Activated CD4-positive, alpha-beta memory T cell treated with anti-CD3 and anti-CD28 coated beads, Interleukin-2, amount 10 ng/mL, durations not matched to agents 7 days and 5 days (primary cell): ENCODE measurements at regions not wholly inside any gene's neighbourhood (a gene's known extent, or its start where the extent isn't known, plus 50 kb on each side); places are given as distances from the start of the nearest gene placed in this dataset.

Experiments
- CTCF ChIA-PET: fragments of 350-600 bp; sonication (Branson Sonifier 250); formaldehyde crosslinking; loops from one replicate; lab custom pipeline; 2021; ENCODE audit warnings: antibody characterized with exemption, inconsistent platforms; lab: Charles Lee
- POLR2A ChIA-PET: fragments of 350-600 bp; sonication (Branson Sonifier 250); formaldehyde crosslinking; loops from one replicate; lab custom pipeline; 2021; ENCODE audit warnings: antibody characterized with exemption; lab: Charles Lee
- DNase-seq: peaks from one replicate; pipeline ENCODE4 v3.0.0-alpha.2; 2020
- H3K27ac Mint-ChIP-seq: one replicate; pipeline ENCODE4 v1.8.0; 2021; ENCODE audit warnings: mild to moderate bottlenecking, mixed read lengths
- H3K27me3 Mint-ChIP-seq: one replicate; pipeline ENCODE4 v1.8.0; 2021; ENCODE audit warnings: mixed read lengths
- H3K36me3 Mint-ChIP-seq: one replicate; pipeline ENCODE4 v1.8.0; 2021; ENCODE audit warnings: low read depth, mixed read lengths
- H3K4me1 Mint-ChIP-seq: one replicate; pipeline ENCODE4 v1.8.0; 2021; ENCODE audit warnings: mixed read lengths
- H3K4me3 Mint-ChIP-seq: one replicate; pipeline ENCODE4 v1.8.0; 2021; ENCODE audit warnings: mild to moderate bottlenecking, mixed read lengths
- H3K9me3 Mint-ChIP-seq: one replicate; pipeline ENCODE4 v1.8.0; 2021; ENCODE audit warnings: mixed read lengths

GRCh38 chr21:35635261-35635660, 425.1 kb downstream of the SETD4 start:
- ChIA-PET POLR2A (no interaction called here), CTCF (no interaction called here)
- DNase-seq: no peak
- H3K27ac Mint-ChIP-seq: no peak overlapping the region
- H3K4me3 Mint-ChIP-seq: no peak overlapping the region
- no peaks in the 10 kb centered on the region for H3K9me3 Mint-ChIP-seq
- H3K27me3 Mint-ChIP-seq: peaks cover 14% of the 10 kb centered on the region
- no peaks in the 10 kb centered on the region for H3K4me1 Mint-ChIP-seq
- no peaks in the 10 kb centered on the region for H3K36me3 Mint-ChIP-seq

GRCh38 chr21:35633501-35633900, 426.8 kb downstream of the SETD4 start:
- CTCF ChIA-PET: no interaction called here
- no peak overlapping the region for H3K27ac Mint-ChIP-seq

GRCh38 chr21:35632711-35633110, 427.6 kb downstream of the SETD4 start:
- no peaks in the 10 kb centered on the region for H3K36me3 Mint-ChIP-seq
- no peaks in the 10 kb centered on the region for H3K4me1 Mint-ChIP-seq
- peaks cover 12% of the 10 kb centered on the region for H3K27me3 Mint-ChIP-seq
- H3K27ac Mint-ChIP-seq: no peak overlapping the region
- H3K9me3 Mint-ChIP-seq: no peaks in the 10 kb centered on the region
- ChIA-PET POLR2A (no interaction called here), CTCF (no interaction called here)
- no peak overlapping the region for H3K4me3 Mint-ChIP-seq
- no peak for DNase-seq

More at GRCh38 chr21:35633501-35633900, 426.8 kb downstream of the SETD4 start:
- DNase-seq: no peak
- Mint-ChIP-seq H3K27me3 (peaks cover 12% of the 10 kb centered on the region), H3K9me3 (no peaks in the 10 kb centered on the region), H3K4me3 (no peak overlapping the region), H3K36me3 (no peaks in the 10 kb centered on the region), H3K4me1 (no peaks in the 10 kb centered on the region)
- POLR2A ChIA-PET: no interaction called here

GRCh38 chr21:35628316-35628715, 432.0 kb downstream of the SETD4 start:
- no peak overlapping the region for H3K27ac Mint-ChIP-seq

GRCh38 chr21:35627462-35627861, 432.9 kb downstream of the SETD4 start:
- no peaks in the 10 kb centered on the region for H3K4me1 Mint-ChIP-seq
- ChIA-PET POLR2A (no interaction called here), CTCF (no interaction called here)
- no peak for DNase-seq
- no peak overlapping the region for H3K27ac Mint-ChIP-seq
- H3K9me3 Mint-ChIP-seq: no peaks in the 10 kb centered on the region
- no peaks in the 10 kb centered on the region for H3K36me3 Mint-ChIP-seq
- H3K4me3 Mint-ChIP-seq: no peak overlapping the region
- peaks cover 17% of the 10 kb centered on the region for H3K27me3 Mint-ChIP-seq

More at GRCh38 chr21:35628316-35628715, 432.0 kb downstream of the SETD4 start:
- ChIA-PET POLR2A (no interaction called here), CTCF (no interaction called here)
- H3K4me1 Mint-ChIP-seq: no peaks in the 10 kb centered on the region
- no peaks in the 10 kb centered on the region for H3K9me3 Mint-ChIP-seq
- no peak overlapping the region for H3K4me3 Mint-ChIP-seq
- DNase-seq: no peak
- peaks cover 19% of the 10 kb centered on the region for H3K27me3 Mint-ChIP-seq
- no peaks in the 10 kb centered on the region for H3K36me3 Mint-ChIP-seq

GRCh38 chr21:35625576-35625975, 434.8 kb downstream of the SETD4 start:
- ChIA-PET POLR2A (no interaction called here), CTCF (no interaction called here)
- no peak overlapping the region for H3K4me3 Mint-ChIP-seq
- H3K27me3 Mint-ChIP-seq: peaks cover 17% of the 10 kb centered on the region
- no peak overlapping the region for H3K27ac Mint-ChIP-seq
- no peak for DNase-seq
- no peaks in the 10 kb centered on the region for H3K4me1 Mint-ChIP-seq
- no peaks in the 10 kb centered on the region for H3K36me3 Mint-ChIP-seq
- no peaks in the 10 kb centered on the region for H3K9me3 Mint-ChIP-seq

GRCh38 chr21:35624901-35625300, 435.4 kb downstream of the SETD4 start:
- Mint-ChIP-seq H3K4me1 (no peaks in the 10 kb centered on the region), H3K27ac (no peak overlapping the region), H3K27me3 (peaks cover 17% of the 10 kb centered on the region), H3K4me3 (no peak overlapping the region), H3K9me3 (no peaks in the 10 kb centered on the region), H3K36me3 (no peaks in the 10 kb centered on the region)
- ChIA-PET CTCF (no interaction called here), POLR2A (no interaction called here)
- no peak for DNase-seq

- Mint-ChIP-seq H3K9me3 (no peaks in the 10 kb centered on the region), H3K27me3 (peaks cover 19% of the 10 kb centered on the region), H3K4me3 (no peak overlapping the region), H3K36me3 (no peaks in the 10 kb centered on the region), H3K27ac (no peak overlapping the region), H3K4me1 (no peaks in the 10 kb centered on the region)
- no peak for DNase-seq
- ChIA-PET POLR2A (no interaction called here), CTCF (interaction anchor here (0.5 kb wide), 1 partner anchor 765 kb away, joined by 5 read pairs; no protein-coding TSS in a partner anchor)
Measured at GRCh38 chr21:35622612-35623011, 437.7 kb downstream of the SETD4 start.

- POLR2A ChIA-PET: no interaction called here
- Mint-ChIP-seq H3K36me3 (no peaks in the 10 kb centered on the region), H3K27ac (no peak overlapping the region), H3K9me3 (no peaks in the 10 kb centered on the region), H3K4me3 (no peak overlapping the region), H3K4me1 (no peaks in the 10 kb centered on the region), H3K27me3 (peaks cover 26% of the 10 kb centered on the region)
- no peak for DNase-seq
- CTCF ChIA-PET: no interaction called here
Measured at GRCh38 chr21:35619184-35619583, 441.1 kb downstream of the SETD4 start.

- H3K27ac Mint-ChIP-seq: no peak overlapping the region
- CTCF ChIA-PET: no interaction called here
- no peaks in the 10 kb centered on the region for H3K9me3 Mint-ChIP-seq
- no peak for DNase-seq
- peaks cover 18% of the 10 kb centered on the region for H3K27me3 Mint-ChIP-seq
- no peaks in the 10 kb centered on the region for H3K4me1 Mint-ChIP-seq
- POLR2A ChIA-PET: no interaction called here
- H3K4me3 Mint-ChIP-seq: no peak overlapping the region
- no peaks in the 10 kb centered on the region for H3K36me3 Mint-ChIP-seq
Measured at GRCh38 chr21:35617491-35617890, 442.8 kb downstream of the SETD4 start.

- H3K9me3 Mint-ChIP-seq: no peaks in the 10 kb centered on the region
- CTCF ChIA-PET: interaction anchor here (0.7 to 1.0 kb wide), 2 partner anchors 178 to 726 kb away, joined by 3 read pairs; no protein-coding TSS in a partner anchor
- no peaks in the 10 kb centered on the region for H3K36me3 Mint-ChIP-seq
- DNase-seq: no peak
- peaks cover 25% of the 10 kb centered on the region for H3K27me3 Mint-ChIP-seq
- H3K27ac Mint-ChIP-seq: no peak overlapping the region
- H3K4me3 Mint-ChIP-seq: no peak overlapping the region
- no peaks in the 10 kb centered on the region for H3K4me1 Mint-ChIP-seq
- POLR2A ChIA-PET: no interaction called here
Measured at GRCh38 chr21:35616090-35616489, 444.2 kb downstream of the SETD4 start.

GRCh38 chr21:35615325-35615724, 445.0 kb downstream of the SETD4 start:
- H3K36me3 Mint-ChIP-seq: no peaks in the 10 kb centered on the region
- no peaks in the 10 kb centered on the region for H3K9me3 Mint-ChIP-seq
- H3K27me3 Mint-ChIP-seq: peaks cover 29% of the 10 kb centered on the region
- no peaks in the 10 kb centered on the region for H3K4me1 Mint-ChIP-seq
- no peak overlapping the region for H3K4me3 Mint-ChIP-seq
- no peak for DNase-seq
- POLR2A ChIA-PET: no interaction called here
- H3K27ac Mint-ChIP-seq: no peak overlapping the region
- CTCF ChIA-PET: no interaction called here

- no peaks in the 10 kb centered on the region for H3K36me3 Mint-ChIP-seq
- ChIA-PET CTCF (no interaction called here), POLR2A (no interaction called here)
- H3K27ac Mint-ChIP-seq: no peak overlapping the region
- no peaks in the 10 kb centered on the region for H3K4me1 Mint-ChIP-seq
- no peak for DNase-seq
- H3K27me3 Mint-ChIP-seq: peaks cover 29% of the 10 kb centered on the region
- H3K4me3 Mint-ChIP-seq: no peak overlapping the region
- H3K9me3 Mint-ChIP-seq: no peaks in the 10 kb centered on the region
Measured at GRCh38 chr21:35614396-35614921, 445.9 kb downstream of the SETD4 start.

- POLR2A ChIA-PET: no interaction called here
- Mint-ChIP-seq H3K4me1 (peaks cover under 1% of the 10 kb centered on the region), H3K27ac (no peak overlapping the region), H3K4me3 (no peak overlapping the region), H3K27me3 (peaks cover 24% of the 10 kb centered on the region), H3K36me3 (no peaks in the 10 kb centered on the region), H3K9me3 (no peaks in the 10 kb centered on the region)
- no peak for DNase-seq
- CTCF ChIA-PET: no interaction called here
Measured at GRCh38 chr21:35611708-35612132, 448.6 kb downstream of the SETD4 start.
